GM23338 (cell line): ENCODE measurements at regions not wholly inside any gene's neighbourhood (a gene's known extent, or its start where the extent isn't known, plus 50 kb on each side); places are given as distances from the start of the nearest gene placed in this dataset.

Experiments used
- CREB1 ChIP-seq: fragments of 250-450 bp; sonication (Bioruptor Pico); IDR thresholded peaks from 2 replicates; pipeline ENCODE4 v1.5.0; 2020; ENCODE audit warnings: low read depth, mild to moderate bottlenecking, moderate library complexity
- EZH2 ChIP-seq: fragments of 200-600 bp; sonication (generic); IDR thresholded peaks from one replicate; pipeline ENCODE4 v1.8.0; 2017; ENCODE audit warnings: antibody characterized with exemption, mild to moderate bottlenecking, low read depth; ENCODE audit not compliant: unreplicated experiment
- EZH2phosphoT487 ChIP-seq: fragments of 200-600 bp; sonication (generic); IDR thresholded peaks from one replicate; pipeline ENCODE4 v1.8.1; 2018; ENCODE audit warnings: antibody characterized with exemption; ENCODE audit not compliant: unreplicated experiment
- POLR2AphosphoS5 ChIP-seq: IDR thresholded peaks from 2 replicates; pipeline ENCODE4 v1.6.1; 2016; ENCODE audit warnings: antibody characterized with exemption, low read depth
- REST ChIP-seq: IDR thresholded peaks from one replicate; pipeline ENCODE4 v1.6.1; 2018; ENCODE audit warnings: antibody characterized with exemption; ENCODE audit not compliant: unreplicated experiment
- STAT1 ChIP-seq: IDR thresholded peaks from one replicate; pipeline ENCODE4 v1.6.1; 2016; ENCODE audit warnings: antibody characterized with exemption; ENCODE audit not compliant: unreplicated experiment
- ZNF114 ChIP-seq: fragments of 250-450 bp; sonication (Bioruptor Pico); IDR thresholded peaks from 2 replicates; pipeline ENCODE4 v1.5.0; 2020; ENCODE audit warnings: mild to moderate bottlenecking, moderate library complexity
- TF ChIP-seq, protein P1 (sequence below): fragments of 250-450 bp; sonication (Bioruptor Pico); IDR thresholded peaks from 2 replicates; pipeline ENCODE4 v1.5.0; 2020; ENCODE audit warnings: mild to moderate bottlenecking, moderate library complexity
- TF ChIP-seq, protein P2 (sequence below): IDR thresholded peaks from 2 replicates; pipeline ENCODE4 v1.6.1; 2016; ENCODE audit warnings: antibody characterized with exemption

- TF ChIP-seq, protein P1, sequence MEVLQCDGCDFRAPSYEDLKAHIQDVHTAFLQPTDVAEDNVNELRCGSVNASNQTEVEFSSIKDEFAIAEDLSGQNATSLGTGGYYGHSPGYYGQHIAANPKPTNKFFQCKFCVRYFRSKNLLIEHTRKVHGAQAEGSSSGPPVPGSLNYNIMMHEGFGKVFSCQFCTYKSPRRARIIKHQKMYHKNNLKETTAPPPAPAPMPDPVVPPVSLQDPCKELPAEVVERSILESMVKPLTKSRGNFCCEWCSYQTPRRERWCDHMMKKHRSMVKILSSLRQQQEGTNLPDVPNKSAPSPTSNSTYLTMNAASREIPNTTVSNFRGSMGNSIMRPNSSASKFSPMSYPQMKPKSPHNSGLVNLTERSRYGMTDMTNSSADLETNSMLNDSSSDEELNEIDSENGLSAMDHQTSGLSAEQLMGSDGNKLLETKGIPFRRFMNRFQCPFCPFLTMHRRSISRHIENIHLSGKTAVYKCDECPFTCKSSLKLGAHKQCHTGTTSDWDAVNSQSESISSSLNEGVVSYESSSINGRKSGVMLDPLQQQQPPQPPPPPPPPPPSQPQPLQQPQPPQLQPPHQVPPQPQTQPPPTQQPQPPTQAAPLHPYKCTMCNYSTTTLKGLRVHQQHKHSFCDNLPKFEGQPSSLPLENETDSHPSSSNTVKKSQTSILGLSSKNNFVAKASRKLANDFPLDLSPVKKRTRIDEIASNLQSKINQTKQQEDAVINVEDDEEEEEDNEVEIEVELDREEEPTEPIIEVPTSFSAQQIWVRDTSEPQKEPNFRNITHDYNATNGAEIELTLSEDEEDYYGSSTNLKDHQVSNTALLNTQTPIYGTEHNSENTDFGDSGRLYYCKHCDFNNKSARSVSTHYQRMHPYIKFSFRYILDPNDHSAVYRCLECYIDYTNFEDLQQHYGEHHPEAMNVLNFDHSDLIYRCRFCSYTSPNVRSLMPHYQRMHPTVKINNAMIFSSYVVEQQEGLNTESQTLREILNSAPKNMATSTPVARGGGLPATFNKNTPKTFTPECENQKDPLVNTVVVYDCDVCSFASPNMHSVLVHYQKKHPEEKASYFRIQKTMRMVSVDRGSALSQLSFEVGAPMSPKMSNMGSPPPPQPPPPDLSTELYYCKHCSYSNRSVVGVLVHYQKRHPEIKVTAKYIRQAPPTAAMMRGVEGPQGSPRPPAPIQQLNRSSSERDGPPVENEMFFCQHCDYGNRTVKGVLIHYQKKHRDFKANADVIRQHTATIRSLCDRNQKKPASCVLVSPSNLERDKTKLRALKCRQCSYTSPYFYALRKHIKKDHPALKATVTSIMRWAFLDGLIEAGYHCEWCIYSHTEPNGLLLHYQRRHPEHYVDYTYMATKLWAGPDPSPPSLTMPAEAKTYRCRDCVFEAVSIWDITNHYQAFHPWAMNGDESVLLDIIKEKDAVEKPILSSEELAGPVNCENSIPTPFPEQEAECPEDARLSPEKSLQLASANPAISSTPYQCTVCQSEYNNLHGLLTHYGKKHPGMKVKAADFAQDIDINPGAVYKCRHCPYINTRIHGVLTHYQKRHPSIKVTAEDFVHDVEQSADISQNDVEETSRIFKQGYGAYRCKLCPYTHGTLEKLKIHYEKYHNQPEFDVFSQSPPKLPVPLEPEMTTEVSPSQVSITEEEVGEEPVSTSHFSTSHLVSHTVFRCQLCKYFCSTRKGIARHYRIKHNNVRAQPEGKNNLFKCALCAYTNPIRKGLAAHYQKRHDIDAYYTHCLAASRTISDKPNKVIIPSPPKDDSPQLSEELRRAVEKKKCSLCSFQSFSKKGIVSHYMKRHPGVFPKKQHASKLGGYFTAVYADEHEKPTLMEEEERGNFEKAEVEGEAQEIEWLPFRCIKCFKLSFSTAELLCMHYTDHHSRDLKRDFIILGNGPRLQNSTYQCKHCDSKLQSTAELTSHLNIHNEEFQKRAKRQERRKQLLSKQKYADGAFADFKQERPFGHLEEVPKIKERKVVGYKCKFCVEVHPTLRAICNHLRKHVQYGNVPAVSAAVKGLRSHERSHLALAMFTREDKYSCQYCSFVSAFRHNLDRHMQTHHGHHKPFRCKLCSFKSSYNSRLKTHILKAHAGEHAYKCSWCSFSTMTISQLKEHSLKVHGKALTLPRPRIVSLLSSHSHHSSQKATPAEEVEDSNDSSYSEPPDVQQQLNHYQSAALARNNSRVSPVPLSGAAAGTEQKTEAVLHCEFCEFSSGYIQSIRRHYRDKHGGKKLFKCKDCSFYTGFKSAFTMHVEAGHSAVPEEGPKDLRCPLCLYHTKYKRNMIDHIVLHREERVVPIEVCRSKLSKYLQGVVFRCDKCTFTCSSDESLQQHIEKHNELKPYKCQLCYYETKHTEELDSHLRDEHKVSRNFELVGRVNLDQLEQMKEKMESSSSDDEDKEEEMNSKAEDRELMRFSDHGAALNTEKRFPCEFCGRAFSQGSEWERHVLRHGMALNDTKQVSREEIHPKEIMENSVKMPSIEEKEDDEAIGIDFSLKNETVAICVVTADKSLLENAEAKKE (CRISPR knock-in tag) = no peak
- TF ChIP-seq REST (no peak), ZNF114 (CRISPR knock-in tag) (no peak), CREB1 (no peak), STAT1 (no peak), POLR2AphosphoS5 (no peak), EZH2 (no peak), EZH2phosphoT487 (no peak)
- TF ChIP-seq, protein P2, sequence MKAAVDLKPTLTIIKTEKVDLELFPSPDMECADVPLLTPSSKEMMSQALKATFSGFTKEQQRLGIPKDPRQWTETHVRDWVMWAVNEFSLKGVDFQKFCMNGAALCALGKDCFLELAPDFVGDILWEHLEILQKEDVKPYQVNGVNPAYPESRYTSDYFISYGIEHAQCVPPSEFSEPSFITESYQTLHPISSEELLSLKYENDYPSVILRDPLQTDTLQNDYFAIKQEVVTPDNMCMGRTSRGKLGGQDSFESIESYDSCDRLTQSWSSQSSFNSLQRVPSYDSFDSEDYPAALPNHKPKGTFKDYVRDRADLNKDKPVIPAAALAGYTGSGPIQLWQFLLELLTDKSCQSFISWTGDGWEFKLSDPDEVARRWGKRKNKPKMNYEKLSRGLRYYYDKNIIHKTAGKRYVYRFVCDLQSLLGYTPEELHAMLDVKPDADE = no peak
These were observed 162.0 kb downstream of the C9orf50 start (continued) for GRCh38 chr9:129458663-129459546.
